GM21390 (cell line): ENCODE measurements at regions not wholly inside any gene's neighbourhood (a gene's known extent, or its start where the extent isn't known, plus 50 kb on each side); places are given as distances from the start of the nearest gene placed in this dataset.
"Not testable (repeated sequence)": the region's sequence is repeated elsewhere in the genome, so short reads cannot be mapped to it uniquely, and the experiment has no call there.

ENCODE experiments used
- ATAC-seq: cut with Tn5 transposase; IDR thresholded peaks from one replicate; pipeline ENCODE4 v1.9.1; 2021; ENCODE audit not compliant: unreplicated experiment

DNA sequence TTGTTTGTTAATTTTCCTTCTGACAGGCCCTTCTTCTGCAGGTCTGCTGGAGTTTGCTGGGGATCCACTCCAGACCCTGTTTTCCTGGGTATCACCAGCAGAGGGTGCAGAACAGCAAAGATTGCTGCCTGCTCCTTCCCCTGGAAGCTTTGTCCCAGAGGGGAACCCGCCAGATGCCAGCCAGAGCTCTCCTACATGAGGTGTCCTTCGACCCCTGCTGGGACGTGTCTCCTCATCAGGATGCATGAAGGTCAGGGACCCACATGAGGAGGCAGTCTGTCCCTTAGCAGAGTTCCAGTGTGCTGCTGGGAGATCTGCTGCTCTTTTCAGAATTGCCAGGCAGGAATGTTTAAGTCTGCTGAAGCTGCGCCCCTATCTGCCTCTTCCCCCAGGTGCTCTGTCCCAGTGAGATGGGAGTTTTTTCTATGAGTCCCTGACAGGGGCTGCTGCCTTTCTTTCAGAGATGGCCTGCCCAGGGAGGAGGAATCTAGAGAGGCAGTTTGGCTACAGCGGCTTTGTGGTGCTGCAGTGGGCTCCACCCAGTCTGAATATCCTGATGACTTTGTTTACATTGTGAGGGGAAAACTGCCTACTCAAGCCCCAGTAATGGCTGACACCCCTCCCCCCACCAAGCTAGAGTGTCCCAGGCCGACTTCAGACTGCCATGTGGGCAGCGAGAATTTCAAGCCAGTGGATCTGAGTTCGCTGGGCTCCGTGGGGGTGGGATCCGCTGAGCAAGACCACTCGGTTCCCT lies 772.0 kb upstream of the FAM174A start:
- ATAC-seq: no peak

DNA sequence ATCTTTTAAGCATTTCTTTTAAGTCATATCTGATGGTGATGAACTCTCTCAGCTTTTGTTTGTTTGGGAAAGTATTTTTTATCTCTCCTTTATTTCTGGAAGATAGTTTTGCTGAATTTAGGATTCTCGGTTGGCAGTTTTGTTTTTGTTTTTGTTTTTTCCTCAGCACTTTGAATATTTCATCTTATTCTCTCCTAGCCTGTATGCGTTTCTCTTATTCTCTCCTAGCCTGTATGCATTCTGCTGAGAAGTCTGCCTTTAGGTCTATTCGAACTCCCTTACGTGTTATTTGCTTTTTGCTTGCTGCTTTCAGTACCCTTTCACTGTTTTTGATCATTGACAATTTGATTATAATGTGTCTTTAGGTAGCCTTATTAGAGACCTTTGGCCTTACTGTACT lies 787.8 kb upstream of the FAM174A start:
- ATAC-seq: no peak

DNA sequence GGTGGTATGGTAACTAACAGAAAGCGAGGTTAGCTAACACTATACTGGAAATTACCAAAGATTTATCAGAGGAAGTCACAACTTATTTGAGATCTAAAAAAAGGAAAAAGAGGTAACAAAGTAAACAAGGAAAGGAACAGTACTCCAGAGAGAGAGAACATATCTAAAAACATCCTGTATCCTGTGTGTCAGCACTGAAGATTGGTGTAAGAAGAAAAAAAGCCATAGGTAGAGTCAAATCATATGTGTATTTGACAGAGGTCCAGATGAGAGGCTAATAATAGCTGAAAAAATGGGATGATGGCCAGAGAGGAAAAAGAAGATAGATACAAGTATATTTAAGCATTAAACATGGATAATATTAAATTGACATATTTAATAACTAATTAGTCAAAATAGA lies 802.0 kb upstream of the FAM174A start:
- ATAC-seq: not testable (repeated sequence)

DNA sequence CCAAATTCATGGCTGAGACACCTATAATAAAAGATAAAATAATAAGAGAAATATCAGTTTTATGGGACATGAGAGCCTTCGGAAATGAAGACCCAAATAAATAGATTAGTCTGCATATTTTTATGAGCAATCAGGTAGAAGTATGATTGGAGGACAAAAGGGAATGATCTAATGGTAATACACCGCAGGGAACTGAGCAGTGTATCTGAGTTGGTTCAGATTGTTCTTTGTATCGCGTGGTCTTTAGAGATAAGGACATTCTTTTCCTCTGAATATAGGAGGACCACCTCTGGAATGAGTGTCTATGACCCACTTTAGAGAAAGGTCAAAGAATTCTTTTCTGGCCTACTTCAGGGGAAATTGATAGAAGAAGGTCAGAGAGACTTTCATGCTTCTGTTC lies 801.8 kb upstream of the CHD1 start:
- not testable (repeated sequence) for ATAC-seq

GRCh38 chr5:99724732-99725290 lies 796.0 kb upstream of the CHD1 start:
- ATAC-seq: no peak

GRCh38 chr5:99721506-99721905 lies 792.7 kb upstream of the CHD1 start:
- no peak for ATAC-seq

GRCh38 chr5:99715921-99716320 lies 787.1 kb upstream of the CHD1 start:
- ATAC-seq: no peak

DNA sequence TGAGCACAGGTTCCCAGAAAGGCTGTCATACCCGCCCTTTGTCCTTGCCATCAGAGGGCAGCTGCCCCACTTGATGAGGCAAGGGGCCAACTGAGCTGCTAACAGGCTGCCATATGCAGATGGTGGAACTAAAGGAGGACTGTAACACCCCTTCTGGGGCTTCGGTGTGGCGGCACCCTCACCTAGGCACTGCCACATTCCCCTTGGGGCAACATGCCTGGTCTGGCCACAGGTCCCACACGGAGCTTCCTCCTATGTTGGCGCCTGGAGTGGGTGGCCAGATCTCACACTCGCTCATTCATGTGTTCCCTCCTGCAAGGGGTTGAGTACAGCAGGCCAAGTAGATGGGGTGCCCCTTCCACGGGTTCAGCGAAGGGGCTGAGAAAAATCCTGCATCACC lies 777.4 kb upstream of the CHD1 start:
- no peak for ATAC-seq

- no peak for ATAC-seq
These were observed 773.8 kb upstream of the CHD1 start for GRCh38 chr5:99702565-99702964.

GRCh38 chr5:99694884-99695283 lies 766.1 kb upstream of the CHD1 start:
- no peak for ATAC-seq

DNA sequence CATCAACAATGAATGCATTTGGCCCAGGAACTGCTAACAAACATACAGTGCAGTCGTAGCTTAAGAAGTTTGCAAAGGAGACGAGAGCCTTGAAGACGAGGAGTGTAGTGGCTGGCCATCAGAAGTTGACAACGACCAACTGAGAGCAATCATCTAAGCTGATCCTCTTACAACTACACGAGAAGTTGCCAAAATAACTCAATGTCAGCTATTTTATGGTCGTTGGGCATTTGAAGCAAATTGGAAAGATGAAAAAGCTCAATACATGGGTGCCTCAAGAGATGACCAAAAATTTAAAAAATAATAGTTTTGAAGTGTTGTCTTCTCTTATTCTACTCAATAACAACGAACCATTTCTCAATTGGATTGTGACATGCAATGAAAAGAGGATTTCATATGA lies 757.7 kb upstream of the CHD1 start:
- no peak for ATAC-seq

GRCh38 chr5:99675974-99676373 lies 747.2 kb upstream of the CHD1 start:
- ATAC-seq: no peak

- no peak for ATAC-seq
These were observed 745.3 kb upstream of the CHD1 start for GRCh38 chr5:99674101-99674500.

- ATAC-seq: no peak
These were observed 736.2 kb upstream of the CHD1 start for GRCh38 chr5:99664972-99665371.

GRCh38 chr5:99651298-99651697 lies 722.5 kb upstream of the CHD1 start:
- no peak for ATAC-seq

DNA sequence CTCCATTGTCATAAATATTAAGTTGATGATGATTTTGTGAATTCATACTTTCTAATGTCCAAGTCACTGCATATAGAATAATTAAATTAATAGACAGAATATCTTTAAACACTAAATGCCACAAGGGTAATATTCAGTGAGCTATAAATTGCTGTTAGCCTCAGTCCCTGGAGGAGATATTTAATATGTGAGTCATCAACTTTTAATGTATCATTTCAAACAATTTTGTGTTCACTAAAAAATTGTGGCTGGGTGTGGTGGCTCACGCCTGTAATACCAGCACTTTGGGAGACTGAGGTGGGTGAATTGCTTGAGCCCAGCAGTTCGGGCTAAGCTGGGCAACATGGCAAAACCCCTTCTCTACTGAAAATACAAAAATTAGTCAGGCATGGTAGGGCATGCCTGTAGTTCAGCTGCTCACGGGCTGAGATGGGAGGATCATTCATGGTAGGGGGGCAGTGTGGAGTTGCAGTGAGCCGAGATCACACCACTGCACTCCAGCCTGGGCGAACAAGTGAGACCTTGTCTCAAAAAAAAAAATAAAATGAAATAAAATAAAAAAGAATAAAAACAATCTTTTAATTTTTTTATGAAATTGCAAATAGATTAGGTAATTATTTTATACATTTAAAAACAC lies 717.3 kb upstream of the CHD1 start:
- no peak for ATAC-seq

- no peak for ATAC-seq
These were observed 716.0 kb upstream of the CHD1 start for GRCh38 chr5:99644822-99645221.

GRCh38 chr5:99640646-99641045 lies 711.8 kb upstream of the CHD1 start:
- no peak for ATAC-seq

- ATAC-seq: no peak
These were observed 711.1 kb upstream of the CHD1 start for GRCh38 chr5:99639905-99640304.

- ATAC-seq: no peak
These were observed 707.9 kb upstream of the CHD1 start for GRCh38 chr5:99636663-99637062.

DNA sequence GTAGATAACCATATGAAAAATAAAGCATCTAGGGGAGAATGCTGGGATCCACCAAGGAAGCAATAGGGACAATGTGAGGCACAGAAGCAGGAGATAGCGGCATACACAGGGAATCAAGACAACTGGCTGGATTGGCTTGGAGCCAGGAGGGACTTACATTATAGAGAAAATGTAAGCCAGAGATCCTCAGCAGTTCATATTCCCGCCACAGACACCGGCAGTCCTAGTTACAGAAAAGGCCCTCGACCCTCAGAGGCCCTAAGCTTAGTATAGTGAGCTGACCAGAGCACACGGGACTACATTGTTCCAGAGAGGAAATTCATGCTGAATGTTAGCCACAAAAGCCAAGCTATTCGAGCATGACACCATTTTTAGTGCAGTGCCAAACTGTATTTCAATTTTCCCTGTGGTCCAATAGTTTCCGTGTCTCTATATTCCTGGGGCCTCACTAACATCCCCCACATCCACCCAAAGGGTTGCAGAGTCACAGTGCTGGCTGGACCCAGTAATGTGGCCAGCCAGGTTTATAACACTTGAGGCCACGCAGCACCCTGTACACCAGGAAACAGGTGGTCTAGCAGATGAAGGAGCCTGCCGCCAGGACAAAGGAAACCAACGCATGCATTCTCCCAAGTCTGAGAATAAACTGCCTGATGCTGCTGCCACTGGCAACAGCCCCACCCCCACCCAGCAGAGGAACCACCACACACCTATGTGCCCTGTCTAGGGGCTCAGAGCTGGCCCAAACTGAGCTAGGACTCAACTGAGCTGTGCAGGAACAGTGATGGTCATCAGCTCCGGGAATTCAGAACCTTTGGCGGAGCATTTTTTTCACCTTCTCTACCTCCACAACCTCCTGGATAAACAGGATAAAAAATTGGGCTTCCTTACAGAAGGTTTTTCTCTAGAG lies 693.2 kb upstream of the CHD1 start:
- ATAC-seq: no peak
